Heart left ventricle (tissue), 13 donors: ENCODE measurements at regions not wholly inside any gene's neighbourhood (a gene's known extent, or its start where the extent isn't known, plus 50 kb on each side); places are given as distances from the start of the nearest gene placed in this dataset.

ENCODE experiments used
- POLR2A ChIP-seq, 2 donors: fragments of 450-650 bp; IDR thresholded peaks; one replicate each; pipeline ENCODE4 v1.6.1; 2017; ENCODE audit warnings: antibody characterized with exemption in 2 of 2, mild to moderate bottlenecking in 2 of 2, moderate library complexity in 2 of 2
- TF ChIP-seq, protein P1 (sequence below), 12 donors: fragments of 200-600 bp; sonication (generic) in 4 of 12; IDR thresholded peaks; one replicate each; pipeline versions ENCODE4 v1.5.0 to v1.8.0; 2018 to 2022; ENCODE audit warnings: antibody characterized with exemption in 12 of 12, mild to moderate bottlenecking in 5 of 12
- donor health status: ischemic (EF 13 %, LVEDD 7.1; RV severe dilation, severe dysfunction).
- donor health status: DM: no; HTN: yes; CAD: no.
- donor health status: DM: no; HTN: no; CAD: no.
- donor health status: ischemic (EF 25% LVEDD 6.9; RV normal size, moderate dysfunction).
- donor health status: ischemic (EF 25% LVEDD 5.7; RV mildly dilated, moderate dysfunction).
- donor health status: ischemic (EF 35%, LVEDD 5.7; RV mildly dilated, moderate dysfunction).
- donor health status: nonischemic (EF 11% LVEDD 7.7; RV severe dilation, severe dysfunction).
- donor health status: DM: yes; HTN: yes; CAD: no.
- donor health status: PGD.
- donor health status: ischemic (EF 29% LVEDD 5.4; RV normal size, mild dysfunction).
- donor health status: nonischemic (EF 23%, LVEDD 6.1; RV moderate dilation, normal function).

DNA sequence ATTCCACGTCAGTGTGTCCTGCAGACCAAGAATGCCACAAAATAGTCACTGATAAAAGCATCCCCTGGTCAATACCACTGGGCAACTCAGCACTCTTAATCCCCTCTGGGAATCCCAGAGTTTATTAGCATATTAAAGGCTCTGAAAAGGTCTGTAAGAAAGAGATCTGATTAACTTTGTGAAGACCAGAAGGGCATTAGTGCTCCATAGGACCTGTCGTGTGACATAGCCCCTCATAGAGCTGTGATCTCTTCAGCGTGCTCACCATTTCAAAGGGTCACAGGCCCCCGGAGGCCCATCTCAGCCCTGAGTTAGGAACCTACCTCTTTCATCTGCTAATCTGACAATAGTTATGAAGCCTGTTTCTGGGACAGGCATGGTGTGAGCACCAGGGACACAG, 299.2 kb downstream of the MN1 start:
- TF ChIP-seq, protein P1, sequence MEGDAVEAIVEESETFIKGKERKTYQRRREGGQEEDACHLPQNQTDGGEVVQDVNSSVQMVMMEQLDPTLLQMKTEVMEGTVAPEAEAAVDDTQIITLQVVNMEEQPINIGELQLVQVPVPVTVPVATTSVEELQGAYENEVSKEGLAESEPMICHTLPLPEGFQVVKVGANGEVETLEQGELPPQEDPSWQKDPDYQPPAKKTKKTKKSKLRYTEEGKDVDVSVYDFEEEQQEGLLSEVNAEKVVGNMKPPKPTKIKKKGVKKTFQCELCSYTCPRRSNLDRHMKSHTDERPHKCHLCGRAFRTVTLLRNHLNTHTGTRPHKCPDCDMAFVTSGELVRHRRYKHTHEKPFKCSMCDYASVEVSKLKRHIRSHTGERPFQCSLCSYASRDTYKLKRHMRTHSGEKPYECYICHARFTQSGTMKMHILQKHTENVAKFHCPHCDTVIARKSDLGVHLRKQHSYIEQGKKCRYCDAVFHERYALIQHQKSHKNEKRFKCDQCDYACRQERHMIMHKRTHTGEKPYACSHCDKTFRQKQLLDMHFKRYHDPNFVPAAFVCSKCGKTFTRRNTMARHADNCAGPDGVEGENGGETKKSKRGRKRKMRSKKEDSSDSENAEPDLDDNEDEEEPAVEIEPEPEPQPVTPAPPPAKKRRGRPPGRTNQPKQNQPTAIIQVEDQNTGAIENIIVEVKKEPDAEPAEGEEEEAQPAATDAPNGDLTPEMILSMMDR (IDR thresholded peaks at IDR 0.05) = no peak
- no peak for TF ChIP-seq POLR2A (IDR thresholded peaks at IDR 0.05)
